ENCODE measurements at regions not wholly inside any gene's neighbourhood (a gene's known extent, or its start where the extent isn't known, plus 50 kb on each side); places are given as distances from the start of the nearest gene placed in this dataset.

- TF ChIP-seq POLR2A (IDR thresholded peaks at IDR 0.05) = no peak
- no peak for TF ChIP-seq CTCF (IDR thresholded peaks at IDR 0.05)
Observed at GRCh38 chr5:125064621-125065438, 318.4 kb upstream of the ZNF608 start.

All from tibial nerve (tissue), 3 donors.